ENCODE measurements at regions not wholly inside any gene's neighbourhood (a gene's known extent, or its start where the extent isn't known, plus 50 kb on each side); places are given as distances from the start of the nearest gene placed in this dataset.
"Not testable (repeated sequence)": the region's sequence is repeated elsewhere in the genome, so short reads cannot be mapped to it uniquely, and the experiment has no call there.

DNA sequence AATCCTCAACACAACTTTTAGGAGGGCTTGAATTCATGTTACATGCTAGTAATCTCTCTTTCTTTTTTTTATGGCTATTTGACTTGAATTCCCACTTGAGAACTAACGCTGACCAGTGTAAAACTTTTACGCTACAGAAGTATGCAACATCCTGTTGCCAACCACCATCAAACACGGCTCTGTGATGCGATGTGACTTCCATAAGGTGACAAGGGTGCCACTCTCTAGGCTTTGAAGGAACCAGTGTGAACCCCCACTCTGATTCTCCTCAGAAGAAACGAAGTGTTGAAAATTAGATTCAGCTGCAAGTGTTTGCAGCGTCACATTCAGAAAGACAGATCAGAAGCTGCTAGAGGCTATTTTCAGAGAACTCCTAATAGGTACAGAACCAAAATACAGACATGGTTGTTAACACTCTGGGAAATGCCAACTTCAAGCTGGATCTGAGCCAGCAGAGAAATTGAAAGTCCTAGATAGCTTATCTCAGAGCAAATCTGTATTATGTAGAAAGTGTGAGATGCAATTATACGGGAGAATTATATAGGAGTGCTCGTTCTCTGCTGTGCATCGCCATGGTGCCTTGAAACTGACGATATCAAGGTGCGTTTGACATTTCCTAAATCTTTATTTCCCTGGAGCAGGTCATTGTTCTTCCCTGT lies 271.2 kb downstream of the LPIN1 start:
- TF ChIP-seq, protein P1, sequence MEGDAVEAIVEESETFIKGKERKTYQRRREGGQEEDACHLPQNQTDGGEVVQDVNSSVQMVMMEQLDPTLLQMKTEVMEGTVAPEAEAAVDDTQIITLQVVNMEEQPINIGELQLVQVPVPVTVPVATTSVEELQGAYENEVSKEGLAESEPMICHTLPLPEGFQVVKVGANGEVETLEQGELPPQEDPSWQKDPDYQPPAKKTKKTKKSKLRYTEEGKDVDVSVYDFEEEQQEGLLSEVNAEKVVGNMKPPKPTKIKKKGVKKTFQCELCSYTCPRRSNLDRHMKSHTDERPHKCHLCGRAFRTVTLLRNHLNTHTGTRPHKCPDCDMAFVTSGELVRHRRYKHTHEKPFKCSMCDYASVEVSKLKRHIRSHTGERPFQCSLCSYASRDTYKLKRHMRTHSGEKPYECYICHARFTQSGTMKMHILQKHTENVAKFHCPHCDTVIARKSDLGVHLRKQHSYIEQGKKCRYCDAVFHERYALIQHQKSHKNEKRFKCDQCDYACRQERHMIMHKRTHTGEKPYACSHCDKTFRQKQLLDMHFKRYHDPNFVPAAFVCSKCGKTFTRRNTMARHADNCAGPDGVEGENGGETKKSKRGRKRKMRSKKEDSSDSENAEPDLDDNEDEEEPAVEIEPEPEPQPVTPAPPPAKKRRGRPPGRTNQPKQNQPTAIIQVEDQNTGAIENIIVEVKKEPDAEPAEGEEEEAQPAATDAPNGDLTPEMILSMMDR (conservative IDR thresholded peaks at IDR 0.05; ENCODE audit: low read depth, low read length): no peak
- no peak overlapping the region for H3K4me3 ChIP-seq (ENCODE audit: low read depth, low read length)
- no peak for DNase-seq (ENCODE audit: low read depth)

DNA sequence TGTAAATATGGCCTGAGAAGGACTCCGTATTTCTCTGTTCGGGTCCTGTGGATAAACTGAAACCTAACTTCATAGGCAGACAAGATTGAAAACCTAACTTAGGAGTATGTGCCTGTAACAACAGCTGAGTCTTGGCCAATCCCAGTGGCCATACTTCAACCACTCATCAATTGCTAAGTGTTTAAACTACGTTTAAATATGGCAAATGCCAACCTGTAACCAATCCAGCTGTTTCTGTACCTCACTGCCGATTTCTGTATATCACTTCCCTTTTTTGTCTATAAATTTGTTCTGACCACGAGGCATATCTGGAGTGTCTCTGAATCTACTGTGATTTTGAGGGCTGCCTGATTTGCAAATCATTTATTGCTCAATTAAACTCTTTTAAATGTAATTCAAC lies 272.3 kb downstream of the LPIN1 start:
- DNase-seq (ENCODE audit: low read depth); H3K4me3 ChIP-seq (ENCODE audit: low read depth, low read length): not testable (repeated sequence)

DNA sequence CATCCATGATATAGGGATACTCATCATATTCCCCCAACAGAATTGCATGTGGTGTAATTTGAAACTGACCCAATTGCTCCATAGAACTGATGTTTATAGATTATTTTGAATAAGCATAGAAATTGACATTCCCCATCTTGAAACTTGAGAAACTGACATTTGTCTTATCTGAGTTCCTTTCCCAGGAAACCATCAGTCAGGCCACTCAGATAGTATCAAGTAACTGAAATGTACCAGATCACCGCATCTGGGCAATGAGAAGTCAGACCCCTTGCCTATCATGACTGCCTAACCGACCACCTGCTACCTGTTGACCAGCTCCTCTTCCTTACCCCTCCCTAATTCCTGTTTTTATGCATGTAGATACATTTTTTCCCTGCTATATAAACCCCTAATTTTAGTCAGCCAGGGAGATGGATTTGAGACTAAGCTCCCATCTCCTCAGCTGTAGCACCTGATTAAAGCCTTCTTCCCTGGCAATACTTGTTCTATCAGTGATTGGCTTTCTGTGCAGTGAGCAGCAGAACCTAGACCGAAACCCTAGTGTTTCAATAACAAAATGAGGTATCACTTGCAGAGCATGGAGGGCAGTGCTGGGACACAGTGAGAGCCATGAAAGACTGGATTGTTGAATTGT lies 274.5 kb downstream of the LPIN1 start:
- TF ChIP-seq, protein P1 (conservative IDR thresholded peaks at IDR 0.05; ENCODE audit: low read depth, low read length): no peak
- no peak overlapping the region for H3K4me3 ChIP-seq (ENCODE audit: low read depth, low read length)
- no peak for DNase-seq (ENCODE audit: low read depth)

DNA sequence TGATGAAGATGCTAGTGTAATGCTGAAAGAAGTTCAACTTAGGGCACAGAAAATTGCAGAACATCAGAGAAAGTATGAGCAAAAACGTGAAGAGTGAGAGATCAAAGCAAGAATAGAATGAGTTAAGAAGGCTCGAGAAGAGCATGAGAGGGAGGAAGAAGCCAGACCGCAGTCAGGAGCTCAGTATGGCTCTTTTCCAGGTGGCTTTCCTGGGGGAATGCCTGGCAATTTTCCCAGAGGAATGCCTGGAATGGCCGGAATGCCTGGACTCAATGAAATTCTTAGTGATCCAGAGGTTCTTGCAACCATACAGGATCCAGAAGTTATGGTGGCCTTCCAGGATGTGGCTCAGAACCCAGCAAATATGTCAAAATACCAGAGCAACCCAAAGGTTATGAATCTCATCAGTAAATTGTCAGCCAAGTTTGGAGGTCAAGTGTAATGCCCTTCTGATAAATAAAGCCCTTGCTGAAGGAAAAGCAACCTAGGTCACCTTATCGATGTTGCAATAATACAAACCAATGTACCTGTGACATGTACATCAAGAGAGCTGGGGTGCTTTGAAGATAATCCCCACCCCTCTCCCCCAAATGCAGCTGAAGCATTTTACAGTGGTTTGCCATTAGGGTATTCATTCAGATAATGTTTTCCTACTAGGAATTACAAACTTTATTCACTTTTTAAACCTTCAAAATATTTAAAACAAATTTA lies 277.9 kb downstream of the LPIN1 start:
- not testable (repeated sequence) for H3K4me3 ChIP-seq (ENCODE audit: low read depth, low read length)
- DNase-seq (ENCODE audit: low read depth): peak; percentile 32

DNA sequence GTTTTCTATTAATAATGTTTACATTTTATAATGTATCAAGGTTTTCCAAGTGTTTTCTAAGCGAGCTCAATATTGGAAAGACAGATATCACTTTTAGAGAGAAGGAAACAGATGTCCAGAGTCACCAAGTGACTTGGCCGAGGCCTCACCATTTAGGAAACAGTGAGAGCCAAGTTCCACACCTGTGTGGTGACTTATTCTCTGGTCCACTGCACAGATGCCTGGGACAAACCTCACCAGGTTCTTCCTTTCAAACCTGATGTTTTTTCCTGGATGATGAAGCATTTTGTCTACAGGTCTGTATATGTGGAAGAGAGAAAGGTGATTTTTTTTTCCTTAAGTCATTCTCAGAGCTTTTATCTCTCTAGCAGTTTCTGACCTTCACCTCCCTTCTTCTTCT lies 280.7 kb downstream of the LPIN1 start:
- H3K4me3 ChIP-seq (ENCODE audit: low read depth, low read length): no peak overlapping the region

DNA sequence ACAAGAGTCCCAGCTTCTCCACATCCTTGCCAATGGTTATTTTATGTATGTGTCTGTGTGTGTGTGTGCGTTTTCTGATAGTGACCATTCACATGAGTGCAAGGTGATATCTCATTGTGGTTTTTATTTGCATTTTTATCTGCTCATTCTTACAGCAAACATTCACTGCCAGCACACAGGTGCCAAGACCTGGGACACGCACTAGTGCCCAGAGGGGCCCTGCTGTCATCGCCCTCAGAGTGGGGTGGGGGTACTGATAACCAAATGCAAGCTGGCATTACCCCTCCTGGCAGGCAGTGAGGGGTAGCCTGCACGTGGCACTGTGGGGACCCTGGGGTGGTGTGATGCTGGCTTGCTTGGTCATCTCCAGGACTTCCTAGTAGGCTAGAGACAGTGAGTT lies 285.4 kb downstream of the LPIN1 start:
- H3K4me3 ChIP-seq (ENCODE audit: low read depth, low read length): no peak overlapping the region
- no peak for DNase-seq (ENCODE audit: low read depth)
- TF ChIP-seq, protein P1 (conservative IDR thresholded peaks at IDR 0.05; ENCODE audit: low read depth, low read length): no peak

More for the DNA sequence above, 280.7 kb downstream of the LPIN1 start:
- no peak for DNase-seq (ENCODE audit: low read depth)
- TF ChIP-seq, protein P1 (conservative IDR thresholded peaks at IDR 0.05; ENCODE audit: low read depth, low read length): no peak

DNA sequence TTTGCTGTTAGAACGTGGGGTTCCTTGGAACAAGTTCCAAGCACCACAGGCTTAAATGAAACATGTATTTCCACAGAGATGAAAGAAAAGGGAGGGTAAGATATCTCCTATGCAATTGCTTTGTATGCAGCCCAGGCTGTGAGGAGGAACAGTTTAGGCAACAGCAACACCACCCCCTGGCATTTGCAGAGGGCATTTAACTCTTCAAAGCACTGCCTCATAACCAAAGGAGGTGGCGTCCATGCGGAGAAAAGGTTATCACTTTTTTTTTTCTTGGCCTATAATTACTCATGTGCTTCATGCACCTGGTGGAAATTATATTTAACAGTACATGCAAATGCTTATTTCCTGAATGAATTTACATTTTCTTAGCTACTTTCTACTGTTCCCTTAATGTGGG lies 286.0 kb downstream of the LPIN1 start:
- H3K4me3 ChIP-seq (ENCODE audit: low read depth, low read length): no peak overlapping the region
- TF ChIP-seq, protein P1 (conservative IDR thresholded peaks at IDR 0.05; ENCODE audit: low read depth, low read length): peak; percentile 17
- DNase-seq (ENCODE audit: low read depth): peak; percentile 38

DNA sequence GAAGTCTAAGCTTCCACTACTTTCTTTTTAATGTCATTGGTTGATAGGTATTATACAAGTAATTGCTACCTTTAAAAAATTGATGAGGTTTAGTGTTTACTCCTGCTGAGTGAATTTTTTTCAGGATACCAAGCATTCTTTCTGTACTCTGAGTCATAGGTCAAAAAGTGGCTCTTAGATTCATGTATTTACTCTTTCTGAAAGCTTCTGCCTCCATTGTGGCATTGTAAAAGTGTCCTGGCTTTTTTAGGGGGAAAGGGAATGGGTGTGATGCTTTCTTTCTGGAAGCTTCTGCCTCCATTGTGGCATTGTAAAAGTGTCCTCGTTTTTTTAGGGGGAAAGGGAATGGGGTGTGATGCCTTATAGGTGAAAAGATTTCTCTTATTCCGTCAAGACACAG lies 286.5 kb downstream of the LPIN1 start:
- H3K4me3 ChIP-seq (ENCODE audit: low read depth, low read length): no peak overlapping the region
- peak; percentile 56 for DNase-seq (ENCODE audit: low read depth)
- TF ChIP-seq, protein P1 (conservative IDR thresholded peaks at IDR 0.05; ENCODE audit: low read depth, low read length): no peak

Data from choroid plexus epithelial cell (primary cell).